Choroid plexus epithelial cell (primary cell): ENCODE measurements at regions not wholly inside any gene's neighbourhood (a gene's known extent, or its start where the extent isn't known, plus 50 kb on each side); places are given as distances from the start of the nearest gene placed in this dataset.

Source experiments
- DNase-seq: peaks from one replicate; pipeline ENCODE4 v3.0.0-alpha.2; 2010; ENCODE audit warnings: low read depth
- H3K4me3 ChIP-seq: 2 replicates; pipeline ENCODE4 v1.5.1; 2011; ENCODE audit warnings: low read depth, mild to moderate bottlenecking, control low read depth, low read length, moderate library complexity
- TF ChIP-seq, protein P1 (sequence below): conservative IDR thresholded peaks from 2 replicates; pipeline ENCODE4 v1.5.1; 2011; ENCODE audit warnings: low read depth, mild to moderate bottlenecking, control low read depth, inconsistent platforms, low read length, moderate library complexity

DNA sequence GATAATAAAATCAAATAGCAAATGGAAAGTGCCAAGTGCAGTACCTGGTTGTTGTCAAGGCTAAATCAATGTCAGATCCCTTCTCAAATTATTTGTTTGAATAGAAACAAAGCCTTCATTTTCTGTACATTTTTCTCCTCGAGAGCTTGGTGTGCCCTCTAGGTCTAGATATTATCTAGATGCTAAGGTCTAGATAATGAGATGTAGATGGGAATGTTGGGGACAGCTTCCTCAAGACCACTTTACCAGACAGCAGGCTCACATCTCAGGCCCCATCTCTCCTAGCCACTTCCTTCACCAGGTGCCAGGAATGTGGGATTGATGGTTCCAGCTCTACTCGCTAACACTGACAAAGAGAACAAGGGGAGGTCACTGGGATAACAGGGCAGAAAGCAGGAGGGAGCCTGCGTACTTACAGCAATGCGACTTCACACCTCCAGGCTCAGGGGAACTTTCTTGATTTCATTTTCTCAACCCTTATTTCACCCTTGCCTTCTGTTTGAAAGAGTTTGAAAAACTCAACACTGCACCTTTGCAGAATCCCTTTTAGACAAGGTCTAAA, 451.4 kb upstream of the VSTM2A start:
- DNase-seq = no peak
- H3K4me3 ChIP-seq = no peak overlapping the region
- TF ChIP-seq, protein P1, sequence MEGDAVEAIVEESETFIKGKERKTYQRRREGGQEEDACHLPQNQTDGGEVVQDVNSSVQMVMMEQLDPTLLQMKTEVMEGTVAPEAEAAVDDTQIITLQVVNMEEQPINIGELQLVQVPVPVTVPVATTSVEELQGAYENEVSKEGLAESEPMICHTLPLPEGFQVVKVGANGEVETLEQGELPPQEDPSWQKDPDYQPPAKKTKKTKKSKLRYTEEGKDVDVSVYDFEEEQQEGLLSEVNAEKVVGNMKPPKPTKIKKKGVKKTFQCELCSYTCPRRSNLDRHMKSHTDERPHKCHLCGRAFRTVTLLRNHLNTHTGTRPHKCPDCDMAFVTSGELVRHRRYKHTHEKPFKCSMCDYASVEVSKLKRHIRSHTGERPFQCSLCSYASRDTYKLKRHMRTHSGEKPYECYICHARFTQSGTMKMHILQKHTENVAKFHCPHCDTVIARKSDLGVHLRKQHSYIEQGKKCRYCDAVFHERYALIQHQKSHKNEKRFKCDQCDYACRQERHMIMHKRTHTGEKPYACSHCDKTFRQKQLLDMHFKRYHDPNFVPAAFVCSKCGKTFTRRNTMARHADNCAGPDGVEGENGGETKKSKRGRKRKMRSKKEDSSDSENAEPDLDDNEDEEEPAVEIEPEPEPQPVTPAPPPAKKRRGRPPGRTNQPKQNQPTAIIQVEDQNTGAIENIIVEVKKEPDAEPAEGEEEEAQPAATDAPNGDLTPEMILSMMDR = no peak

DNA sequence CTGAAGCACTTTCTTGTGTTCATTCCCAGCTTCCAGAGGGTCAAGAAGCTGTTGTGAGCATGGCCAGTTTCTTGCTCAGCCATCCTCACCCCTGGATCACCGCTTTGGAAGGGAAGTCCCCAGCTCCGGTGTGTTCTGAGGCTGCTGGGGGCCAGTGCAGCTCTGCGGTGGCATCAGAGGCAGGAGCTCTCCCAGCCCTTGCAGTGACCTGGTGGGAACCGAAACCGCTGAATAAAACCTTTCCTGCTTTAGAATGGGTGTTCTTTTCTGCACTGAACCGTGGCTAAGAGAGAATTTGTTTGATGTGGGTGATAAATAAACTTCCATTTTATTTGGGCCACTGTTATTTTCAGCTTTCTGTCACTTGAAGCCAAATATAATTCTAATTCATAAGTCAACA, 450.9 kb upstream of the VSTM2A start:
- TF ChIP-seq, protein P1 = no peak
- H3K4me3 ChIP-seq = no peak overlapping the region
- DNase-seq = no peak

DNA sequence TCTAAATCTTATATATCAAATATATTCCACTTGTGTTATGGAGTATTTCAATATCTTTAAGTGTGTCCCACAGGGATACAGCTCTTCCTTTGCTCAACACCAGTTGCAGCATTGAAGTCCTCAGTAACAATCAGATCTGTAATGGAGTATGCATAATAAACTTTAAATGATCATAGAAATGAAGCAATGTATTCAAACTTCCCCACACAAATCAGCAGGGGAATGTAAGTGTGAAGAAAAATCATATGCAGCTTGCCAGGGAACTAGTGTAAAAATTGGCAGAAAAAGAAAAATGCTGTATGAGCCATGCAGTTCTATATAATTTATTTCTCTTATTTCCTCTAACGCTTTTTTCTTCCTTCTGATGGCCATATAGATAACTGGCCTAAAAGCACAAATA, 444.3 kb upstream of the VSTM2A start:
- DNase-seq = no peak
- TF ChIP-seq, protein P1 = no peak
- H3K4me3 ChIP-seq = no peak overlapping the region

DNA sequence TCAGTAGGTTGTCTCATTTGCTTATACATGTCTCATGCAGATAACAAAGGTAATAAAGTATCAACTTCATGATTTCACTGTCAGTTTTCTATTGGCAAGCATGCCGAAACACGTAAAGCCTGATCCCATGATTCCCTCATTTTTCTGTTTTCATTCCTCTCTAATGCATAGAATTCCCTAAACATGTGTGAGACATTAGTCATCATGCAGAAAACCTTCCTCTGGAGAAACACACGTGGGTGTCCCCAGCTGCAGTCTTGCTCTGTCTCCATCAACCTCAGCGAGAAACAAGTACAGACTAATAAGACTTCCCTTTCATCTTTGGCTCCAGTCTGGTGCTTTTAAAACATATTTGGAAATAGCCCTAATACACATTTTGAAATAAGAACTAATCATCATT, 432.7 kb upstream of the VSTM2A start:
- TF ChIP-seq, protein P1 = no peak
- no peak for DNase-seq
- no peak overlapping the region for H3K4me3 ChIP-seq

DNA sequence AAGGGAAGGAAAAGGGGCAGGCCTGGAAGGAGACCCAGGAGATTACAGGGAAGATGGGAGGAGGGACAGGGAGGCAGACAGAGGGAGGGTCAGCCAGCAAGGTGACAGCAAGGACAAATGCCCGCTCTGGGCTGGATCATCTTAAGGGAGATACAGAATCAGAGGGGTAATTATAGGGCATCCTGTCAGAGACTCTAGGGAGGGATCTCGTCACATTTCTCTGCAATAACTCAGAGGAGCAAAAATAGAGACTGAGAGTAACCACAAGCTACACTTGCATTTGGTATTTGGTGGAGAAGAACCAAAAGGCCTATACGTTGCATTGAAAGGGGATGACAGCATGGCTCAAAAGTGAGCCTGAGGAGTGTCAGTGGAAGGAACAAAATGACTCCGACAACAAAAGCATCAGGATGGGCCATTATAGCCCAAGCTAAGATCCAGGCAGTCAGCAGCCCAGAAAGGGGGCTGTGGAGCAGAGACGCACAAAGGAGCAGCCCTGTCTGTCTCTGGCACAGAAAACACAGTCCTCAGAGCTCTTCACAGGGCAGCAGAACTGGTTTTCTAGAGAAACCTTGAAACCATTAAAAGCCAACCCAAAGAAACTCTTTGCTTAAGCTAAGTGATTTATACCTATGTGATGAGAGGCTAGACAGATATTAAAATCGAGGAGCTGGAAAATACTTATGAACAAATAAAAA, 430.2 kb upstream of the VSTM2A start:
- H3K4me3 ChIP-seq = no peak overlapping the region
- TF ChIP-seq, protein P1 = no peak
- DNase-seq = no peak

DNA sequence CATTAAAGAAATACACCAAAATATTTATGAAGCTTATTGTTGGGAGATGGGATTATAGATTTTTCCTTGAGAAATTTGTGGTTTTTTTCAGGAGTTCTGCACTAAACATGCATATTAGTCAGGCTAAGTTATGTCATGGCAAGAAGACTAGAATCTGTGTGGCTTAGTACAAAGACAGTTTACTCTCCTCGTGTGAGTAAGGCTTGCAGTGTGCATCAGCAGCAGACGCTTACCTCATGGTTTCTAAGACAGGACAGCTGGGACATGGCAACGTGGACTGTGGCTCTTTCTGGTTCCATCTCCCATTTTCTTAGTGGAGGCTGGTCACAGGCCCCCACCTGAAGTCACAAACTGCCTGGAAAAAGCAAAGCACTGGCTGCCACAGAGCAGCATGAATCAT, 429.6 kb upstream of the VSTM2A start:
- TF ChIP-seq, protein P1 = no peak
- H3K4me3 ChIP-seq = no peak overlapping the region
- no peak for DNase-seq
